ENCODE measurements at regions not wholly inside any gene's neighbourhood (a gene's known extent, or its start where the extent isn't known, plus 50 kb on each side); places are given as distances from the start of the nearest gene placed in this dataset.

DNA sequence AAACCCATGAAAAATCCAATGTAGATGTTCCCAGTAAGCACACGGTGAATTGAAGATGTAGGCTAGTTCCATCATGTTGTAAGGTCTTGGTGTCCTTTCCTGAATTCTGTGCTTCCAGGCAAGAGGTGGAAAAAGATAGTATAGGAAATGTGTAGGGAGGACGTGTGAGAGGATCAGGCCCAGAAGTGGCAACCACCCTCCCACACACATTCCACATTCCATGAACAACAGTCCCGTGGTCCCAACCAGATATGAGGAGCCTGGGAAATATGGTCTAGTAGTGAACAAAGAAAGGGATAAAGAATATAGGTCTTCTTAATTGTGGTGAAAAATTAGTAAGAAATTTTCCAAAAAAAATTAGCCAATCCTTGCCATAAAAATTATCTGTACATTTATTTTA is 1254.2 kb upstream of the SLC10A2 start:
- DNase-seq (ENCODE audit: insufficient read length, low spot score) (no peak), FAIRE-seq (no peak)
- TF ChIP-seq POLR2A (IDR thresholded peaks at IDR 0.05; ENCODE audit: low read depth, low read length) = no peak

DNA sequence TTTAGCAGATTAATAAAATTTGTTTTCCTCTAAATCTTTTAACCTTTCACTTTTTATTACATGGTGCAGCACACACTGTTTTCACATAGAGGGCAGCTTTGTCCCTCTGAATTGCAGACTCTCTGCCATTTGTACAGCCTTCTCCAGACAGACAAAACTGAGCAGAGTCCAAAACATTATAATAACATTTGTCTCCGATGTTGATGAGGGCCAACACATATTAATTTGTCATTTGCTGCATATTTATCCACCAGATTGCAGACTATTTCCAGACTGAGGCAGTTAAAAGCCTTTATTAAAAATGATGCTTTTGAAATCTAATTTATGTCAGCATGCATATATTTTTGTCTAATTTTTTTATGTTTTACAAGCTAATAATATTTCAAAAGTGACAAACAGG is 1251.9 kb upstream of the SLC10A2 start:
- no peak for TF ChIP-seq SPI1 (IDR thresholded peaks at IDR 0.05; ENCODE audit: low read depth, low read length)
- TF ChIP-seq POLR2AphosphoS5 (IDR thresholded peaks at IDR 0.05; ENCODE audit: low read depth, low read length) = no peak
- no peak for TF ChIP-seq PAX5 (IDR thresholded peaks at IDR 0.05; ENCODE audit: insufficient read depth, low read length, severe bottlenecking)
- no peak for TF ChIP-seq POLR2A (IDR thresholded peaks at IDR 0.05; ENCODE audit: low read depth, low read length)
- TF ChIP-seq TAF1 (IDR thresholded peaks at IDR 0.05; ENCODE audit: low read depth, low read length) = no peak
- no peak for TF ChIP-seq POU2F2 (IDR thresholded peaks at IDR 0.05; ENCODE audit: low read depth, low read length)
- FAIRE-seq = no peak

DNA sequence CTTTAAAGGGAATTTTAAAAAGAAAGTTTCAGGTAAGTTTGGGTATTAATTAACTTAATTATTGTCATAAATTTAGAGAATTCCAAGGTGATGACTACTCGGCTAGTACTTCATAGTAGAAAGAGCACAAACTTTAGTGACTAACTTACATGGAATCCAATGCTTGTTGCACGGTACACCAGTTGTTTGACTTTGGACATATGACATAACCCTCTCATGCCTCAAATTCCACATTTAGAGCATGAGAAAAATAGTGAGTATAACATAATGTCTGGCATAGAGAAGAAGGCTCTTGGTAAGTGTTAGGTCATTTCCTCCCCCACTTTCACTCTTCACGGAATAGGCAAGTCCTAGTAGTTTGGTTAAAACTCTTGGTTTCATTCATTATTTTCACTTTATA is 1249.4 kb upstream of the SLC10A2 start:
- TF ChIP-seq TAF1 (IDR thresholded peaks at IDR 0.05; ENCODE audit: low read depth, low read length) = no peak
- TF ChIP-seq PAX5 (IDR thresholded peaks at IDR 0.05; ENCODE audit: insufficient read depth, low read length, severe bottlenecking) = no peak
- TF ChIP-seq POU2F2 (IDR thresholded peaks at IDR 0.05; ENCODE audit: low read depth, low read length) = no peak
- no peak for TF ChIP-seq POLR2AphosphoS5 (IDR thresholded peaks at IDR 0.05; ENCODE audit: low read depth, low read length)
- no peak for TF ChIP-seq POLR2A (IDR thresholded peaks at IDR 0.05; ENCODE audit: low read depth, low read length)
- TF ChIP-seq SPI1 (IDR thresholded peaks at IDR 0.05; ENCODE audit: low read depth, low read length) = no peak
- no peak for FAIRE-seq
- no peak for DNase-seq (ENCODE audit: insufficient read length, low spot score)

More for the DNA sequence above, 1251.9 kb upstream of the SLC10A2 start:
- DNase-seq (ENCODE audit: insufficient read length, low spot score) = no peak

DNA sequence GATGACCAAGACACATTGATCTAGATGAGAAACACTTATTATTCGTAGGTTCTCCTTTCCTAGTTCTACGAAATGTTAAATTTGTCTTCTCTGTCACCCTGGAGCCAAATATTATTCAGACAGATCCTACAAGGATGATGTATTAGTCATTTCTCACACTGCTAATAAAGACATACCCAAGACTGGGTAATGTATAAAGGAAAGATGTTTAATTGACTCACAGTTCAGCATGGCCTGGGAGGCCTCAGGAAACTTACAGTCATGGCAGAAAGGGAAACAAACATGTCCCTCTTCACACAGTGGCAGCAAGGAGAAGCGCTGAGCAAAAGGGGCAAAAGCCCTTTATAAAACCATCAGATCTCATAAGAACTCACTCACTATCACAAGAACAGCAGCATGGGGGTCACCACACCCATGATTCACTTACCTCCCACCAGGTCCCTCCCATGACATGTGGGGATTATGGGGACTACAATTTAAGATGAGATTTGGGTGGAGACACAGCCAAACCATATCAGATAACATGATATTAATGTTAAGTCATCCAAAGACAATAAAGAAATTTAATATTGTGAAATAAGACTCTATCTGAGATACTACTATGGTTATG is 1248.8 kb upstream of the SLC10A2 start:
- DNase-seq (ENCODE audit: insufficient read length, low spot score) = no peak
- TF ChIP-seq SPI1 (IDR thresholded peaks at IDR 0.05; ENCODE audit: low read depth, low read length) (no peak), POU2F2 (IDR thresholded peaks at IDR 0.05; ENCODE audit: low read depth, low read length) (no peak), TAF1 (IDR thresholded peaks at IDR 0.05; ENCODE audit: low read depth, low read length) (no peak), POLR2A (IDR thresholded peaks at IDR 0.05; ENCODE audit: low read depth, low read length) (no peak), POLR2AphosphoS5 (IDR thresholded peaks at IDR 0.05; ENCODE audit: low read depth, low read length) (no peak), PAX5 (IDR thresholded peaks at IDR 0.05; ENCODE audit: insufficient read depth, low read length, severe bottlenecking) (no peak)
- no peak for FAIRE-seq

DNA sequence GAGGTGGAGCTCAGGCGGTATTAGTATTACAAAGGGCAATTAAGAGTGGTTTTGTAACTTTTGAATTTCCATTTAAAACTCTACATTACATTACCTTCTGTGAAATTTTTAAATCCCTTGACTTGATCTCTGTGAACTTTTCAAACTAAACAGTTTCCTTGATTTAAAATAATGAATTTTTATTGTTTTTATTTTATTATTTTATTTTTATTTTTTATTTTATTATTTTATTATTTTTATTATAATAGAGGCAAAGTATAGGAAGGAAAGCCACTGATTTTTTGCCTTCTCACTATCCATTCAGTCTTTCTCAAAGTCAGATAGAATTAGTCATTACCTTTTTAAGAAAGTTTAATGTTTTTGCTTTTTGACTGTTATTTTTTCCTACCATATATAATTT is 1248.1 kb upstream of the SLC10A2 start:
- DNase-seq (ENCODE audit: insufficient read length, low spot score) (no peak), FAIRE-seq (no peak)
- no peak for TF ChIP-seq TAF1 (IDR thresholded peaks at IDR 0.05; ENCODE audit: low read depth, low read length)

DNA sequence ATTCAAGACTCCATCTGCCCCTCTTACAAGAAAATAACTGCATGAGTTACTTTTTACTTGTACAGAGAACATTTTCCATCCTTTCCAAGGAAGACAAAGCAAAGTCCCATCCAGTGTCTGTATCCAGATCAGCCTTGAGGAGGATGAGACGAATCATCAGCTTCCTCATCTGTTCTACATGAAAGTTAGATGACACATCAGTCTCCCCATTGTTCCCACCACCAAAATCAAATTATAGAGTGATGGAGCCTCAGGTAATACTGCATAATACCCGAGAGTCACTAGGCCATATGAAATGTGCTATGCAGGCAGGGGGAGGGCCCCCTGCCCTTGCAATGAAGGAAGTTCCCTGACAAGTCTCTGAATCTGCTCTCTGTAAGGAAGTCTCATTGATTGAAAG is 1244.6 kb upstream of the SLC10A2 start:
- DNase-seq (ENCODE audit: insufficient read length, low spot score) = no peak
- TF ChIP-seq TAF1 (IDR thresholded peaks at IDR 0.05; ENCODE audit: low read depth, low read length) (no peak), POLR2A (IDR thresholded peaks at IDR 0.05; ENCODE audit: low read depth, low read length) (no peak), PAX5 (IDR thresholded peaks at IDR 0.05; ENCODE audit: insufficient read depth, low read length, severe bottlenecking) (no peak), POU2F2 (IDR thresholded peaks at IDR 0.05; ENCODE audit: low read depth, low read length) (no peak), SPI1 (IDR thresholded peaks at IDR 0.05; ENCODE audit: low read depth, low read length) (no peak), POLR2AphosphoS5 (IDR thresholded peaks at IDR 0.05; ENCODE audit: low read depth, low read length) (no peak)
- no peak for FAIRE-seq

DNA sequence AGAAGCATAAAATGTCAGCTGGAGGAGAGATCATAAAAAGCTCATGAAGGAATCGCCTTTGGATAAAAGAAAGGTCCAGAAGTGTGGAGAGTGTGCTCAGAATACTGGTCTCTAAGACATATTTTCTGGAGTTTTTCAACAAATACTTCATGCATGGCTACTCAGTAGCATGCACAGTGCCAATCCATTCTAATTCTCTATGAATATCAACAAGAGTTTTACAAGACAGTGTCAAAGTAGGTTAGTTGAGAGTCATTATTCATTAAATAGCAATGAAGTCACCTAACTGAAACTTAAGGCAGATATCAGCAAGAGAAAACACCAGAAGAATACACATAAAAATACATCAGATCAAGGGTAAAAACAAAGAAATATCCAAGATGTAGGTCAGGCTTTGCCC is 1243.2 kb upstream of the SLC10A2 start:
- DNase-seq (ENCODE audit: insufficient read length, low spot score) (no peak), FAIRE-seq (no peak)
- no peak for TF ChIP-seq TAF1 (IDR thresholded peaks at IDR 0.05; ENCODE audit: low read depth, low read length)
- no peak for TF ChIP-seq POLR2AphosphoS5 (IDR thresholded peaks at IDR 0.05; ENCODE audit: low read depth, low read length)
- no peak for TF ChIP-seq SPI1 (IDR thresholded peaks at IDR 0.05; ENCODE audit: low read depth, low read length)

DNA sequence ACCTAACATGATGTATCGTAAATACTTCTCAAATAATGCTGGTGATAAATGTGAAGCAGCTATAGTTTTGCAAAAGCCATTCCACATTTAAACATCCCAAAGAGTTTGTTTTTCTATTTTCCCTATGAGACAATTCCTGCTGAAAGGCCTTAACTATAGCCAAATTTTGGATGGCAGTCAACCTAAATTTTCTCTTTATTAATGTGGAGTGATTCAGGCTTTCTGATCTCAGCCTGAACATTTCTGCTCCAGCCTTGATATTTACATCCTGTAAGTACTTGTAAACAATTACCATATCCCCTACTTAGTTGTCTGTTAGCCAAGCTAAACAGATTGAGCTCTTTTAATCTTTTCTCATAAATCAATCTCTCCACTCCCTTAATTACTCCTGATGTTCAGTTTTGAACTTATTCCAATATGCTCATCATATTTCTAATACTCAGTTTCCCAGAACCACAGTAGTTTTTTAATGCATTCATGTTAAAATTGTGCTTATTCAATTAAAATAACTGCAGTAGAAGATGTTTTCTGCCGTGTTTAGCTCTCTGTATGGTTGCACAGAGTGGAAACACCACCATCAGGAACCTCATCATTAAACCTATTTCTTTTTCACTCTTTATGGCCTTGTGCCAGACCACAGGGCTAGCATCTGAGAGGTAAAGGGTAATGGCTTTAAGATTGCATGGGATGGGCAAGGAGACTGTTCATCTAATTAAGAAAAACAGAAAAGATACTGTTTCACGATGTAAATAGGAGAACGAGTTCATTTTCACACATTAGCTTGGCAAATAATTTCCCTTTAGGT is 1235.2 kb upstream of the SLC10A2 start:
- DNase-seq (ENCODE audit: insufficient read length, low spot score) (no peak), FAIRE-seq (no peak)
- TF ChIP-seq POU2F2 (IDR thresholded peaks at IDR 0.05; ENCODE audit: low read depth, low read length) = no peak
- no peak for TF ChIP-seq POLR2A (IDR thresholded peaks at IDR 0.05; ENCODE audit: low read depth, low read length)
- no peak for TF ChIP-seq PAX5 (IDR thresholded peaks at IDR 0.05; ENCODE audit: insufficient read depth, low read length, severe bottlenecking)
- TF ChIP-seq POLR2AphosphoS5 (IDR thresholded peaks at IDR 0.05; ENCODE audit: low read depth, low read length) = no peak
- no peak for TF ChIP-seq SPI1 (IDR thresholded peaks at IDR 0.05; ENCODE audit: low read depth, low read length)
- no peak for TF ChIP-seq TAF1 (IDR thresholded peaks at IDR 0.05; ENCODE audit: low read depth, low read length)

DNA sequence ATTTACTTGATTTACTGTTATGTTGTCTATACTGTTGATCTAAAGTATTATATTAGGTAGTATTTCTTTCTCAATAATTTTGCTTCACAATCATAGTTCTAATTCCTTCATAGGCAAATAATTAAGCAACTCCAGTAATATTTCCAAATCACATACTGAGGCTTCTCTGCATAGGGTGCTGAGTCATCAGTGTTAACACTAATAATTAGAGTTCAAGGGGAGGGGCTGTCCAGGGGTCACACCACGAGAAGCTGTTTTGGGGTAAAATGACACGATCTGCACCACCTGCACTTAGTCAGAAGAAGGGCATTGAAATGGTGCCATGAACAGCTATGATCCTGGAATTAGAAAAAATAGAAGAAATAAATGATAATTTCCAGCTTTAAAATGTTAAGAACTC is 1230.9 kb upstream of the SLC10A2 start:
- no peak for FAIRE-seq
- TF ChIP-seq POLR2AphosphoS5 (IDR thresholded peaks at IDR 0.05; ENCODE audit: low read depth, low read length) (no peak), POU2F2 (IDR thresholded peaks at IDR 0.05; ENCODE audit: low read depth, low read length) (no peak), POLR2A (IDR thresholded peaks at IDR 0.05; ENCODE audit: low read depth, low read length) (no peak), TAF1 (IDR thresholded peaks at IDR 0.05; ENCODE audit: low read depth, low read length) (no peak), PAX5 (IDR thresholded peaks at IDR 0.05; ENCODE audit: insufficient read depth, low read length, severe bottlenecking) (no peak)
- DNase-seq (ENCODE audit: insufficient read length, low spot score) = no peak

DNA sequence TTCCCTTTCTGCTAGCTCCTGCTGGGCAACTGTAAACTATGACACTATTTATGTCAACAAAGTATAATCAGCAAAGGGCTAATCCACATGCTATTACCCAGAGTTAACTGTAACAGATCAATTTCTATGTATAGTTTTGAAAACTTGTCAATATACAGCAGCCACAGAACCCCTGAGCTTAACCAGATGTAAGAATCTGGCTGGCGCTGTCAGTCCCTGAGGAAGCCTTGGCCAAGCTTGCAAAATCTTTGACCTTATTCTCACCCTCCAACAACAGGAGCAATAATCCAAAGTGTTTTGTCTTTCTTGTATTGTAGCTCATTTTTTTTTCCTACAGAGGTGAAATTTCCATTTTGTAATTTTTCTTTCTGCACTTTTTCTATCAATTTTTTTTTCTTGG is 1230.1 kb upstream of the SLC10A2 start:
- DNase-seq (ENCODE audit: insufficient read length, low spot score) = no peak
- no peak for FAIRE-seq
- TF ChIP-seq POLR2AphosphoS5 (IDR thresholded peaks at IDR 0.05; ENCODE audit: low read depth, low read length) (no peak), TAF1 (IDR thresholded peaks at IDR 0.05; ENCODE audit: low read depth, low read length) (no peak), SPI1 (IDR thresholded peaks at IDR 0.05; ENCODE audit: low read depth, low read length) (no peak), POU2F2 (IDR thresholded peaks at IDR 0.05; ENCODE audit: low read depth, low read length) (no peak), POLR2A (IDR thresholded peaks at IDR 0.05; ENCODE audit: low read depth, low read length) (no peak), PAX5 (IDR thresholded peaks at IDR 0.05; ENCODE audit: insufficient read depth, low read length, severe bottlenecking) (no peak)

Measured in GM12891 (cell line).